EH (cell line): ENCODE measurements at regions not wholly inside any gene's neighbourhood (a gene's known extent, or its start where the extent isn't known, plus 50 kb on each side); places are given as distances from the start of the nearest gene placed in this dataset.

Experiments used
- DNase-seq: peaks from one replicate; pipeline ENCODE4 v3.0.0-alpha.2; 2015; ENCODE audit warnings: low read depth

DNA sequence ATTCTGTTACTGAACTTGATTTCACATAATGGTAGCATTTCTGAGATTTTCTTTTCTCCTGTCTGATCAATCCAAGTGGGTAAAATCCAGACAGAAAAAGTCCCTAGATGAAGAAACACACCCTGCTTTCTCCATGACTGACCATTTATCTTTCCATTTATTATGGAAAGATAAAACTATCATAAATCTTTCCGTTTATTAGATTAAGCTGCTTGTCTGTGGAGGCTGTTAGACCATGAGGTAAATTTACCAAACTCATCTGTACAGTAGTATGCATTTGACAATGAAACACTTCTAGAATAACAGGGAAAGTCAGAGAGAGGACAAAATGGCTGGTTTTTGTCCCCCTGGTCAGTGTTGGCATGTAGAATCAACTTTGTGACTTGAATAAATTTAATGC lies 491.2 kb upstream of the SEMA6A start:
- DNase-seq: no peak

DNA sequence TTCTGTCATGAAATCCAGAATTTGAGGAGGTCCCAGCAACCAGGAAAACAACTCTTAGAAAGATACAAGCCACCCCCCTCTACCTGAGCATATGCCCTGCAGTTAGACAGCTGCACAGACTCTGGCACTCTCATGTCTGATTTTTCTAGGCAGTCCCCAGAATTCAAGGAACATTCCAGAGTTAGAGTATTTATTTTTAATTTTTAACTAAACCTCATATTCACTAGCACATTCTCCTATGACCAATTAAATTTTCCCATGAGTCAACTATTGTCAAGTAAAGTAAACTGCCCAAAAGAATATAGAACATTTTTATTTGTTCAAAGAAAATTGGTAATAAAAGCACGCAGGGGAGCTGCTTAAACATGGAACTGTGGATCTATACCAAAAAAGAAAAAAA lies 490.5 kb upstream of the SEMA6A start:
- no peak for DNase-seq

DNA sequence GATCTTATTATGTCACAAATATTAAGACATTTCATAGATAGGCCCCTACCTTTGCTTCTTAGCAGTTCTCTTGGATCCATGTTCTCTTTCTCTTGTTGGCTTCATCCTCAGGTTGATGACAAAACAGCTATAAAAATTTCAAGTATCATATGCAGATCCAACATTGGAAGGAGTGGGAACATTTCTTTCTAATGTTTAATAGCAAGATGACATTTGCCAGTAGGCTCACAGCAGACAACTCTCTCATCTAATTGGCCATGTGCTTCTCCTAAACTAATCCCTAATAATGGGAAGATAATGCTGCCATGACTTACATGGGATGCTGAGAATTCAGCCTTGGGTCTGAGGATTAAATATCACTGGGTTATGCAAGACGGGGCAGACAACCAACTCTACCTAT lies 485.5 kb upstream of the SEMA6A start:
- no peak for DNase-seq

GRCh38 chr5:117058740-117059139 lies 484.1 kb upstream of the SEMA6A start:
- DNase-seq: no peak

GRCh38 chr5:117055517-117055916 lies 480.9 kb upstream of the SEMA6A start:
- DNase-seq: no peak

GRCh38 chr5:117054911-117055310 lies 480.3 kb upstream of the SEMA6A start:
- no peak for DNase-seq

GRCh38 chr5:117054141-117054540 lies 479.5 kb upstream of the SEMA6A start:
- no peak for DNase-seq

GRCh38 chr5:117041926-117042595 lies 467.4 kb upstream of the SEMA6A start:
- no peak for DNase-seq

- DNase-seq: no peak
Observed at GRCh38 chr5:117039035-117039434, 464.4 kb upstream of the SEMA6A start.

DNA sequence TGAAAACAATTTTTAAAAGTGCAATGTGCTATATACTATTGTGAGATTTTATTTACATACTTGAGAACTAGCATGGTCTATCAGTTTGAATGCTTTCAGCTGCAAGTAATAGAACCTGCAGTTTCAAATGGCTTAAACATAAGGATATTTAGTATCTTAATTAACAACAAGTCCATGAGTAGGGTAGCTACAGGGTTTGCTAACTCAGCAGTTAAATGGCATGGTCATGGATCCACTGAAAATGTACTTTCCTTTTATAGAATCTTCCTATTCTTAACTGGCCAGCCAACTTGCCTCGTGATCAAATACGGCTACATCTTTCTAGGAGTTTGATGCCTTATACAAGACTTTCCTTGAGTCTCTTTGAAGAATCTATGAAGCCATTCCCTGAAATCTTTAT lies 452.8 kb upstream of the SEMA6A start:
- DNase-seq: no peak

- DNase-seq: no peak
Observed at GRCh38 chr5:117020999-117021398, 446.4 kb upstream of the SEMA6A start.

DNA sequence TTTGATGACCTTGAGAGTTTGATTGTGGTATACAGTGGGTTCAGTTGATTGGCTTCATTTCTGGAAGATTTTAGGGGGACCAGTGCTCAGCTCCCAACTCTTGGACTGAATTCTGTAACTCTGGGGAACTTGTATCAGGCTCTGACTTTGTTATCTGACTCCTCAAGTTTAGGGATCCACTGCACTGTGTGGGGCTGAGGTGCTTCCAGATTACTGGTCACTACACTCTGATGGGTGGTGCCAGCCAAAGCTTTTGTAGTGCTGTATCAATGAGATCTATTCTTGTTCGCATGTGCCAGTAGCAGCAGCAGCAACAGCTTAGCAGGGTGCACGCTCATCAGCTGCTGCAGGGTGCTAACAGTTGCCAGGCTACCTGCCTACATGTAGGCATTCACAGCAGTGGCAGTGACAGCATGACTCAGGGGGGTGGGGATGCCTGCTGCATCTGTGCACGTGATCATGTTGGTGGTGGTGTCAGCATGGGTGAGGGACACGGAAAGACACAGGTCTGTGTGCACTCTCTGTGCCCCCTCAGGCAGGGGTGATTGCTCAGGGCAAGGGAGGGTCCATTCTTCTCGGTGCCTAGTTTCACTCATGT lies 438.8 kb upstream of the SEMA6A start:
- DNase-seq: no peak

DNA sequence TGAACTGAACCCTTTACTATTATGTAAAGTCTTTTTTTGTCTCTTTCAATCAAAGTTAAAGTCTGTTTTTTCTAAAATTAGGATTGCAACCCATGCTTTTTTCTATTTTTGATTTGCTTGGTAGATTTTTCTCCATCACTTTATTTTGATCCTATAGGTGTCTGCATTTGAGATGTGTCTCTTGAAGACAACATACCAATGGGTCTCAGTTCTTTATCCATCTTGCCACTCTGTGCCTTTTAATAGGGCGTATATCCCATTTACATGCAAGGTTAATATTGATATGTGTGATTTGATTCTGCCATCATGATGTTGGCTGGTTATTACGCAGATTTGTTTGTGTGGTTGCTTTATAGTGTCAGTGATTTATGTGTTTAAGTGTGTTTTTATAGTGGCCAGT lies 436.0 kb upstream of the SEMA6A start:
- no peak for DNase-seq

DNA sequence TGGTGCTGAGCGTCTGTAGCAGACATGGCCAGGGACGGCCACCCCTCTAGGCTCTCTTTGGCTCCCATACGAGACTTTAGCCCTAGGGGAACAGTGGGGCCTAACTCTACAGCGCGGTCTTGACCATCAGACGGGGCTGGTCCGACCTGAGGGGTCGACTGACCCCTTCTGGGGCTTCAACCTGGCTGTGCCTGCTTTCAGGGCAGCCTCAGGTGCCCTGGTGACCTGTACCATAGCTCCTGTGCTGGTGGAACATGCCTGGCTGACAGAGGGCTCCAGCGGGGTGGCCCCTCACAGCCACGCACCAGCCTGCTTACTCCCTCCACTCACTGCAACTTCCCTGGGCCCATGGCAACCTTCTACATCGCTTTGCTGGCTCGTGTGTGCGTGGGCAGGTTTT lies 423.4 kb upstream of the SEMA6A start:
- DNase-seq: no peak

DNA sequence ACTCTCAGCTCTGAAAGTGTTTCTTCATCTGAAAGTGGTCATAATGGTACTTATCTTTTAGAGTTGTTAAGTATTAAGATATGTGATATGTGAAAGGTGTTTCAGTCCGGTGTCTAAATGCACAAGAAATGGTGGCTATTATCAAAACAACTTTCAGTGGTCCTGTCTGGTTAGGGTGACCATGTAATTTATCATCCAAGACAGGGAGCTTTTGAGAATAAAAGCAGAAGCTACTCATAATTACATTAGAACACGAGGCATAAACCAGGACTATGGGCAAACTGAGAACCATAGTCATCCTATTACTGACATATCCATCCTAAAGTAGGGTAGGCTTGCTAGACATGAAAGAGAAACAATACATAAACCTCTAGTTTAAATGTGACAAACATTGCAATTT lies 418.1 kb upstream of the SEMA6A start:
- DNase-seq: no peak

DNA sequence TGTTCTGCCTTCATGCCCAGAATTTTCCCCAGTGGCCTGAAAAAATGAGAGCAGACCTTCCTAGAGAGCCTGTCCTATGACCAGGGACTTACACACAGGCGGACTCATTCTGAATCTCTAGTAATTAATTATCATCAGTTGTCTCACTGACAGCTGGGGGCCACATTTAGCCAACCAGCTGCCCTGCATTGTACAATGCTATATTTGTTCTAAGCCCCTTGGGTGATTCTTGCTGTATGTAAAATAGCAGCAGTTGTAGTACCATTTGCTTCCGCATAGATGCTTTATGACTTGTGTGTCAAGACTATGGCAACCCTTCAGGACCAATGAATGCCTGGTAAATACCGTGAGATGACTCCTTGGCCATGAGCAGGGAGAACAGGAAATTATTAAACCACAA lies 415.4 kb upstream of the SEMA6A start:
- DNase-seq: no peak

GRCh38 chr5:116982035-116982434 lies 407.4 kb upstream of the SEMA6A start:
- no peak for DNase-seq

- DNase-seq: no peak
Observed at GRCh38 chr5:116980581-116980980, 406.0 kb upstream of the SEMA6A start.

- DNase-seq: no peak
Observed at GRCh38 chr5:116976767-116977166, 402.1 kb upstream of the SEMA6A start.

GRCh38 chr5:116971131-116971530 lies 396.5 kb upstream of the SEMA6A start:
- DNase-seq: no peak

DNA sequence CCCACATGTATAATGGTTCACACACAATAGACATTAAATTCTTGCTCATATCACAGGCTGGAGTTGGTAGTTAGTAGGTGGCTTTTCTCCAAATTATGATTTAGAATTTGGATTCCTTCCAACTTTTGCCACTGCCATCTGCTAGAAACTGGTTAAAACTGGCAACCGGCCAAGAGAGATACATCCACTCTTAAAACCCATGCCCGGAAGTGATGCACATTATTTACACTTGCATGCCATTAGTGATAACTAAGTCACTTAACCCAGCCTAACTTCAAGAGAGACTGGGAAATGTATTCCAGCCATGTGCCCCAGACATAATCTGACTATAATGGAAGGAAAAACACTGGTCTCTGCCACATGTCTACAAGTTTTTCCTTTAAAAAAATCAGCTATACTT lies 395.7 kb upstream of the SEMA6A start:
- DNase-seq: no peak

DNA sequence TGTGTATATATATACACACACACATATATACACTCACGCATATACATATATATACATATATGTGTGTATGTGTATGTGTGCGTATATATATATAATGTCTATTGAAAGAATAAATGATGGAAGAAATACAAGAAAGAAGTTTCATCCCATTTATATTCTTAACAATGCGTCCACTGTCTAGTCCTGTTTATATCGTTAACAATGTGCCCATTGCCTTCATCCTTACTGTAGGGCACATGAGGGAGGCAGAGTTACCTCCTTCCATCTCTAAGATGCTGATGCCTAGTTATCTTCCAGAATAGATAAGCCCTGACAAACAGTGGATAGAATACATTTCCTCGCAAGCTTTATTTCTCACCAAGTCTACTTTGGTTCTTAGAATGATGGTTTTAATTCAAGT lies 389.8 kb upstream of the SEMA6A start:
- DNase-seq: no peak

DNA sequence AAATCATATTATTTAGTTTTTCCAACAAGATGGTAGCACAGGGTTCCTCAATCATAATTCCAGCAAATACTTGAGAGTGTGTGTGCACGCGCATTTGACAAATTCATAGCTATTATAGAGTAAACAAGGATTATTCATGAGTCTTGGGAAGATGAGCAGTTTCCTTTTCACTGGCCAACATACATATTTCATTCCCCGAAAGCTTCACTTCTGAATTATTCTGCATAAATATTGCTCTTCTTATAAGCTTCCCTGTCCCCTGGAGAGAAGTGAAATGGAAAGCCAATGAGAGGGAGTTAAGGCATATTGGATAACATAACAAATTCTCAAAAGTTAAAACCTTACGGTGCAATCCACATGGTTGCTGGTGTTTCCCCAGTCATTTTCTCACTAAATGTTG lies 386.4 kb upstream of the SEMA6A start:
- no peak for DNase-seq

- DNase-seq: no peak
Observed at GRCh38 chr5:116959843-116960242, 385.2 kb upstream of the SEMA6A start.
